GM04504 (cell line): ENCODE measurements at regions not wholly inside any gene's neighbourhood (a gene's known extent, or its start where the extent isn't known, plus 50 kb on each side); places are given as distances from the start of the nearest gene placed in this dataset.

Source experiments
- DNase-seq: peaks from one replicate; pipeline ENCODE4 v3.0.0-alpha.2; 2012; ENCODE audit warnings: low read depth

GRCh38 chr20:60274717-60275116, 316.5 kb downstream of the CDH26 start:
- no peak for DNase-seq

- no peak for DNase-seq
Measured at GRCh38 chr20:60281295-60281694, 323.1 kb downstream of the CDH26 start.

DNA sequence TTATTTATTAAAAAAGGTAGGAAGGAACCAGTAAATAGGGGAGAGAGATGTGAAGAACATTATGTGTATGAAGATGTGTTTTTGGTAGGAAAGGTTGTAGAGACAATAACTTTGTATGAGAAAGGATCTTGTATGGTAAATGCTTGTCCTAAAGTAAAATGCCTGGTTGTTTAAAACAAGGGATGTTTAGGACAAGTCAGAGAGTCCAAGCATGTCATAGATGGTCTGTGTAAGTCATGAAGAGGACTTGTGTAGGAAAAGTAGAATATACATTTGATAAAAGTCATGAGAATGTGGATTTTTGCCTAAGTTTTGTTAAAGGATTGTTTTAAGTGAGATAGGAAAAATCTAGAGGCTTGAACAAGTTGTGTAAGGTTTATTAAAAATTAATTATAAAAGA, 325.1 kb downstream of the CDH26 start:
- no peak for DNase-seq

DNA sequence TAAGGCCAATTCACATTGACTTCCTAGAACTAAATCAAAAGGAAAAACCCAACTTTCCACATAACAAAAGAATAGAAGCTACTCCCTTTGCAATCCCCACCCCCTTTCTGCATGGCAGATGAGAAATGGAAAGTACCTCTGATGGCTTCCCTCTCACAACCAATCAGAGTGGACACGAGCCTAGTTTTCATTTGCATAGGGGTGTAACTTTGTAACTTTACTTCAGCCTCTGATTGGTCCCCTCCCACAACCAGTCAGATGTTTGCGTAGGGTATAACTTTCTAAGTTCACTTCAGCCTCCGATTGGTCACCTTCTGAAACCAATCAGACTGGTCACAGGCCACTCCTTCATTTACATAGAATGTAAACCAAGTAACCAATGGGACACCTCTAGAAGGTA, 328.5 kb downstream of the CDH26 start:
- DNase-seq, result no peak

DNA sequence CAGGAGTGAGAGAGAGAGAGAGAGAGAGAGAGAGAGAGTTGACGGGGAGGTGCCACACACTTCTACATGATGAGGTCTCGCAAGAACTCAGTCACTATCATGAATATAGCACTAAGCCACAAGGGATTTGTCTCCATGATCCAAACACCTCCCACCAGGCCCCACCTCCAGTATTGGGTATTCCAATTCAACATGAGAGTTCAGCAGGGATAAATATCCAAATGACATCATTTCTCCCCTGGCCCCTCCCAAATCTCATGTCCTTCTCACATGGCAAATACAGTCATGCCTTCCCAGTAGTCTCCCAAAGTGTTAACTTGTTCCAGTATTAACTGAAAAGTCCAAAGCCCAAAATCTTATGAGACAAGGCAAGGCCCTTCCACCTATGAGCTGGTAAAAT, 330.7 kb downstream of the CDH26 start:
- DNase-seq, result no peak

- no peak for DNase-seq
Measured at GRCh38 chr20:60292001-60292520, 333.8 kb downstream of the CDH26 start.

DNA sequence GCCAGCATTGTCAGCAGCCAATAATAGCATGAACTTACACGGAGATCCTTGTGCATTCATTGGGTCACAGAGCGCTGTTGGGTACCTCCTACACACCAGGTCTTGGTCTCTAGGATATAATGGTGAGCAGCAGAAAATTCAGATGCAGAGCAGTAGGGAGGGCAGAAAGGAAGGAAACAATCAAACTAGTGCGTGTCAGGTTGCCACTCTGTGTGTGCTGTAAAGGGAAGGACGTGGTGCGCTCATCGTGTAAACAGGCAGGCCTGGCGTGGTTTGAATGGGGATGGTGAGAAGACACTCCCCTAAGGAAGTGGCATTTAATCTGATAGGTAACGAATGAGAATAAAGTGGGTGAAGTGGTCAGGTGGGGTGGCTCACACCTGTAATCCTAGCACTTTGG, 336.4 kb downstream of the CDH26 start:
- no peak for DNase-seq

GRCh38 chr20:60295214-60295613, 337.0 kb downstream of the CDH26 start:
- no peak for DNase-seq

DNA sequence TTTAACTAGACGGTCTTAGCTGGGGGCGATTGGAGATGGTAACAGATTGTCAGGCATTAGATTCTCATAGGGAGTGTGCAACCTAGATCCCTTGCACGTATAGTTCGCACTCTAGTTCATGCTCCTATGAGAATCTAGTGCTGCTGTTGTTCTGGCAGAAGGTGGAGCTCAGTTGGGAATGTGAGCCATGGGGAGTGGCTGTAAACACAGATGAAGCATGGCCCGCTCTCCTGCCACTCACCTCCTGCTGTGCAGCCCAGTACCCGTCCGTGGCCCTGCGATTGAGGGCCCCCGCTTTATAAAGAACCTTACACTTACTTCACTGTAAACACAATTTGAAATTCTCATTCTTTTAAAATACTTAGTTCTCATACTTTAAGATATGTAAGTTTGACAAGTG, 339.4 kb downstream of the CDH26 start:
- DNase-seq, result no peak

- no peak for DNase-seq
Measured at GRCh38 chr20:60298647-60299046, 340.4 kb downstream of the CDH26 start.

GRCh38 chr20:60299951-60300350, 341.7 kb downstream of the CDH26 start:
- no peak for DNase-seq

DNA sequence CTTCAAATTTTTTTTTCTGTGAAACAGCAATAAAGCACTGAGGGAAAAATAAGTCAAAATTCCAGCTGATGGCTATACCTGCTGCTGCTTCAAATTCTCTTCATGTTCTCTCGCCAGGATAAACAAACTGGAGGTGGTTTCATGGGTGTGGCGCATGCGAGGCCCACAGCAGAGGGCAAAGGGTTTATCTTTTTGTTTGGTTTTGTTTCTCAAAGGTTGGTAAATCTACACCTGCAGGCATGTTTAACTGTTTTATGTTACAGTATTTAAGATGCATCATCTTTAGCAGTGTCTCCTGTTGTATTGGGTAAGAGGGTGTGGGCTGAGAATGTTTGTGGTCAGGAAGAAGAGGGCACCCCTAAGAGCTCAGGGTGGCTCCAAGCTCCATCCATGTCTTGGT, 342.2 kb downstream of the CDH26 start:
- DNase-seq, result no peak

- no peak for DNase-seq
Measured at GRCh38 chr20:60302875-60303274, 344.7 kb downstream of the CDH26 start.

DNA sequence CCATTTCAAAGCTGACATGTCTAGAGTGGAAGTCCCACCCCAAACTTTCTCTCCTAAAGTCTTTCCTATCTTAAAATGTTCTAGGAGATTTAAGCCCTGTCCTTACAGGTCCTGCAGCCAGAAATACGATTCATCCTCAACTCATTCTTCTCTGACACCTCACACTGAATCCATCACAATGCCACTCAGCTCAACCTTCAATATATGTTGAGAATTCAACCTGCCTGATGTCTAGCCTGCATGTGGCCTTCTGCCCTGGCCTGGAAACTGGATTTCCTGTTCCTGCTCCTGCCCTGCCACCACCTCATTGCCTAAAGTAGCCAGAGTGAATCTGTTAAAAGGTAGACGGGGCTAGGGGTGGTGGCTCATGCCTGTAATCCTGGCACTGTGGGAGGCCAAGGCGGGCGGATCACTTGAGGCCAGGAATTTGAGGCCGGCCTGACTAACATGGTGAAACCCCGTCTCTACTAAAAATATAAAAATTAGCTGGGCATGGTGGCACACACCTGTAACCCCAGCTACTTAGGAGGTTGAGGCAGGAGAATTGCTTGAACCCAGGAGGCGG, 345.9 kb downstream of the CDH26 start:
- no peak for DNase-seq

DNA sequence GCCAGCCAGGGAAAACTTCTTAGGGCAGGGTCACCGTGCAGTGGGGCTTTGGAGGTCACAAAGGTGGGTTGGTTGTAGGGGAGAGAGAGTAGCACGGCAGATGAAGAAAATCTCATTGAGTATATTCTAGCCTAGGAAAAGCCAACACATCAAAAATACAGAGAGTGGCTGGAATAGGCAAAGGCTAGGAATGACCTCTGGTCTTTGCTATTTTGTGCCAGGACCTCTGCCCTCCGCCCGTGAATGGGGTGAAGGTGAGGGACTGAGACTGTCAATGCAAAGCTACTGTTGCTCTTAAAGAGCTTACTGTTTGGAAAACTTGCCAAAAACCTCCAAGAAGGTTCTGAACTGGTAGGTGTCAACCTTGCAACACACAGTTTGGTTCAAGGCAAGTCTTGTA, 346.7 kb downstream of the CDH26 start:
- no peak for DNase-seq

DNA sequence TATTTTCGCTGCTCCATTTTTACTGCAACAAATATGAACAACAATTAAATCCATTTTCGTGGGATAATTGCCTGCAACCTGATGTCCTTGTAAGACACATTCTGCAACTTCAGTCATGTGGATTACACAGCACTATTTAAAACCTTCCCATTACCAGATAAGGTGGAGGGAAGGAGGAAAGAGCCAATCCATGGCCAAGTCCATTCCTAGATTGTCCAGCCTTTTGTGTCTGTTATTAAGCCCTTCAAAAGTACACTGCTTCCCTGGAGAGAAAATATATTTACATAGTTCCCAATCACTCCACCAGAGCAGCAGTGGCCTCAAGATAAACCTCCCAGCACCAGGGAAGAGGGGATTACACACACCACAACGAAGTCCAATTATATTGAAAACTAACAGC, 347.9 kb downstream of the CDH26 start:
- no peak for DNase-seq

- no peak for DNase-seq
Measured at GRCh38 chr20:60306551-60306950, 348.3 kb downstream of the CDH26 start.

DNA sequence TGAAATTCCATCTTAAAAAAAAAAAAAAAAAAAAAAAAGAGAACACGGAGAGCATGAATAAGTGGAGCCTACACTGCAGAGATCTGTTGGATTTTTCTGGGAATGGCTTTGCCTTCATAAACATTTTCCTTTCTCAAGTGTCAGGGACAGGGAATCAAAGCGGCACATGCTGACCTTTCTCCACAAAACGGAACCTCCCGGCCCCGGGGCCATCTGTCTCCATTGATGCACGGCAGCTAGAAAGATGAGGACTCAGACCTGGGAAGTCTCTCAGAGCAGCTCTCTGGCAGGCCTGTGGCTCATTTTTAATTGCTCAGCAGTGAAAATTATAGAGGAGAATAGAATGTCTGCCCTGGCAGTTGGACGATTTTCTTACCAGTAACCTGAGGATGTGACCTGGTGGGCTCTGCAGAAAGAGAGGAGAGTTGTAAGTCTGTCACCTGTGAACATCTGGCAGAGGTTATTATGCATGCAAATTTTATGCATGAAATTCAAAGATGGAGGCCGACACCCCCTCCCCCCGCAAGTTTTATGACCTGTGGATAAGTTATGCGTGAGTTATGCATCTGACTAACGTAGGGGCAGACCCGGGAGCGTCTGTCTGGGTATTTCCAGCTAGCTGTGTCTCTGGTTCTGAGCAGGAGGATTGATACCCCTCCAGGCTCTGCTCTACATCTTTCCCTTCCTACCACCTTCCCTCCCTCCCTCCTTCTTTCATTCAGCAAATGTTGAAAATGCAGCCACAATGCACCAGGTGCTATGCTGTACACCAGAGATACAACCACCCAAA, 352.5 kb downstream of the CDH26 start:
- no peak for DNase-seq

DNA sequence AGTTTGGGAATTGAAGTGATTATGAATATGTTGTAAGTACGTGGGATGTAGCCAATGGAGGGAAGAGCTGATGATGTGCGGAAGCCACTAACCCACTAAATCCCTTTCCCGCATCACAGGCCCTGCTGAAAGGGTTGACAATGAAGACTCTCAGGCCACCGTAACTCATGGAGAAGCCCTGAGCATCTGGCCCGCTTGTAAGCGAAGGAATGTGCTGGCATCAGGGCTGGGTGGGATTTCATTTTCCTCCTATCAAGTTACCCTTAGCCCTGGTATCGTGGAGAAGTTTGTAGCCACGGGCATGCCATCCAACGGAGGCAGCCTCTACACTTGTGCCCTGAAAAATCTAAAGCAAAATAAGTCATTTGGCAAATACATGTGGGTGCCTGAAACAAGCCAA, 355.0 kb downstream of the CDH26 start:
- no peak for DNase-seq

GRCh38 chr20:60313614-60314013, 355.4 kb downstream of the CDH26 start:
- no peak for DNase-seq

- no peak for DNase-seq
Measured at GRCh38 chr20:60314727-60315126, 356.5 kb downstream of the CDH26 start.

GRCh38 chr20:60316476-60317158, 358.4 kb downstream of the CDH26 start:
- no peak for DNase-seq

- no peak for DNase-seq
Measured at GRCh38 chr20:60317401-60317800, 359.2 kb downstream of the CDH26 start.
